Left cardiac atrium (tissue), 4 donors: ENCODE measurements at regions not wholly inside any gene's neighbourhood (a gene's known extent, or its start where the extent isn't known, plus 50 kb on each side); places are given as distances from the start of the nearest gene placed in this dataset.
A peak's percentile ranks its signal among the peaks of the same experiment; 100 is the strongest.

Source experiments
- ATAC-seq, 2 donors: fragments of 200-7000 bp; cut with Tn5 transposase; one replicate each; pipeline ENCODE4 v1.9.1; 2020; ENCODE audit warnings: mild to moderate bottlenecking in 2 of 2, moderate library complexity in 2 of 2
- DNase-seq: peaks from one replicate; pipeline ENCODE4 v3.0.0-alpha.2; 2020
- intact Hi-C, 2 donors: fragments of 100-400 bp; cut with DNase I; formaldehyde crosslinking; loops; one replicate each; pipeline versions ENCODE4 v1.14.1 to v1.15.1; 2022 to 2023
- donor health status: DM: no; HTN: yes; CAD: no.
- donor health status: DM: no; HTN: yes; CAD: no; lungs with severe emphysema.
- donor health status: DM: yes; HTN: yes; CAD: no.
- donor health status: Dilated cardiomyopathy.

- peak in 1 of 2 donors; percentile 72 for ATAC-seq
- DNase-seq = peak; percentile 25
- intact Hi-C loops = no loop called here
Observed at GRCh38 chr18:66838340-66838987, 234.6 kb upstream of the CDH19 start.

GRCh38 chr18:66833646-66834045 lies 229.8 kb upstream of the CDH19 start:
- ATAC-seq (no peak), DNase-seq (no peak)
- intact Hi-C loops = no loop called here

- DNase-seq (no peak), ATAC-seq (no peak)
- intact Hi-C loops = no loop called here
Observed at GRCh38 chr18:66826211-66826610, 222.3 kb upstream of the CDH19 start.

- DNase-seq (no peak), ATAC-seq (peak in 1 of 2 donors; percentile 54)
- intact Hi-C loops = no loop called here
Observed at GRCh38 chr18:66825347-66825746, 221.5 kb upstream of the CDH19 start.

- intact Hi-C loops = no loop called here
- no peak for ATAC-seq
- no peak for DNase-seq
Observed at GRCh38 chr18:66819235-66819634, 215.3 kb upstream of the CDH19 start.

GRCh38 chr18:66813138-66813537 lies 209.2 kb upstream of the CDH19 start:
- no peak for DNase-seq
- intact Hi-C loops = no loop called here

GRCh38 chr18:66795051-66795450 lies 191.2 kb upstream of the CDH19 start:
- DNase-seq (no peak), ATAC-seq (no peak)
- intact Hi-C loops = no loop called here

More at GRCh38 chr18:66813138-66813537, 209.2 kb upstream of the CDH19 start:
- no peak for ATAC-seq

- no peak for ATAC-seq
- intact Hi-C loops = no loop called here
Observed at GRCh38 chr18:66792466-66792865, 188.6 kb upstream of the CDH19 start.

GRCh38 chr18:66780609-66781008 lies 176.7 kb upstream of the CDH19 start:
- DNase-seq = no peak
- ATAC-seq = no peak

More at GRCh38 chr18:66792466-66792865, 188.6 kb upstream of the CDH19 start:
- DNase-seq = no peak

GRCh38 chr18:66778048-66778447 lies 174.2 kb upstream of the CDH19 start:
- no peak for ATAC-seq
- intact Hi-C loops = no loop called here
- DNase-seq = no peak

More at GRCh38 chr18:66780609-66781008, 176.7 kb upstream of the CDH19 start:
- intact Hi-C loops = no loop called here

- intact Hi-C loops = no loop called here
- ATAC-seq (no peak), DNase-seq (no peak)
Observed at GRCh38 chr18:66769375-66769774, 165.5 kb upstream of the CDH19 start.

GRCh38 chr18:66764230-66764629 lies 160.3 kb upstream of the CDH19 start:
- peak; percentile 40 for DNase-seq
- intact Hi-C loops = no loop called here
- peak; percentile 64 to 96 for ATAC-seq

- ATAC-seq = no peak
- DNase-seq = no peak
- intact Hi-C loops = no loop called here
Observed at GRCh38 chr18:66761166-66761565, 157.3 kb upstream of the CDH19 start.

- intact Hi-C loops = no loop called here
- no peak for ATAC-seq
- DNase-seq = no peak
Observed at GRCh38 chr18:66760559-66760958, 156.7 kb upstream of the CDH19 start.

- DNase-seq = no peak
- no peak for ATAC-seq
- intact Hi-C loops = no loop called here
Observed at GRCh38 chr18:66759050-66759828, 155.3 kb upstream of the CDH19 start.

GRCh38 chr18:66757946-66758345 lies 154.1 kb upstream of the CDH19 start:
- ATAC-seq (no peak), DNase-seq (no peak)
- intact Hi-C loops = no loop called here

GRCh38 chr18:66754335-66754734 lies 150.4 kb upstream of the CDH19 start:
- ATAC-seq = no peak
- DNase-seq = no peak
- intact Hi-C loops = no loop called here

GRCh38 chr18:66752733-66753132 lies 148.8 kb upstream of the CDH19 start:
- intact Hi-C loops = no loop called here
- DNase-seq = no peak

GRCh38 chr18:66749481-66750035 lies 145.7 kb upstream of the CDH19 start:
- ATAC-seq (no peak), DNase-seq (no peak)
- intact Hi-C loops = no loop called here

More at GRCh38 chr18:66752733-66753132, 148.8 kb upstream of the CDH19 start:
- ATAC-seq = no peak

- ATAC-seq (peak in 1 of 2 donors; percentile 47), DNase-seq (no peak)
- intact Hi-C loops = no loop called here
Observed at GRCh38 chr18:66749030-66749429, 145.1 kb upstream of the CDH19 start.
